K562 (cell line): ENCODE measurements at regions not wholly inside any gene's neighbourhood (a gene's known extent, or its start where the extent isn't known, plus 50 kb on each side); places are given as distances from the start of the nearest gene placed in this dataset.

Source experiments
- BACH1 ChIP-seq: fragments of 200-800 bp; sonication (Bioruptor generic); IDR thresholded peaks from 2 replicates; pipeline ENCODE4 v1.6.1; 2016; ENCODE audit warnings: missing genetic modification characterization, missing compliant biosample characterization
- CREB1 ChIP-seq, 2 experiments: sonication (generic) in 1 of 2; formaldehyde crosslinking in 1 of 2; IDR thresholded peaks; 2 replicates each; pipeline versions ENCODE4 v1.6.1 to v1.8.0; 2012 to 2022; ENCODE audit warnings: inconsistent platforms in 1 of 2, mild to moderate bottlenecking in 1 of 2, missing genetic modification reagents in 1 of 2, moderate library complexity in 1 of 2
- CREM ChIP-seq: IDR thresholded peaks from 2 replicates; pipeline ENCODE4 v1.6.1; 2014; ENCODE audit warnings: antibody characterized with exemption, low read depth
- CTBP1 ChIP-seq: fragments of 450-650 bp; IDR thresholded peaks from 2 replicates; pipeline ENCODE4 v1.6.1; 2016; ENCODE audit warnings: borderline replicate concordance
- DPF2 ChIP-seq: fragments of 450-650 bp; IDR thresholded peaks from 2 replicates; pipeline ENCODE4 v1.6.1; 2016
- GTF2E2 ChIP-seq: fragments of 200-800 bp; sonication (Bioruptor generic); IDR thresholded peaks from 2 replicates; pipeline ENCODE4 v1.6.1; 2016; ENCODE audit warnings: missing genetic modification characterization, missing compliant biosample characterization
- HDAC3 ChIP-seq: fragments of 450-650 bp; IDR thresholded peaks from 2 replicates; pipeline ENCODE4 v1.6.1; 2018; ENCODE audit warnings: borderline replicate concordance, mild to moderate bottlenecking, moderate library complexity; ENCODE audit not compliant: partially characterized antibody
- JUND ChIP-seq, 2 experiments: IDR thresholded peaks; 2 replicates in 1 of 2; 3 replicates in 1 of 2; pipeline ENCODE4 v1.6.1; 2011; ENCODE audit warnings: borderline replicate concordance in 2 of 2, low read depth in 2 of 2, low read length in 2 of 2, improper control_type of control experiment in 1 of 2, missing biosample characterization in 1 of 2, missing genetic modification characterization in 1 of 2, missing genetic modification reagents in 1 of 2
- MEIS2 ChIP-seq: fragments of 450-650 bp; IDR thresholded peaks from 2 replicates; pipeline ENCODE4 v1.6.1; 2014; ENCODE audit warnings: mild to moderate bottlenecking; ENCODE audit not compliant: partially characterized antibody
- NUFIP1 ChIP-seq: fragments of 450-650 bp; IDR thresholded peaks from 2 replicates; pipeline ENCODE4 v1.6.1; 2018; ENCODE audit not compliant: partially characterized antibody
- TGIF2 ChIP-seq: sonication (generic); formaldehyde crosslinking; IDR thresholded peaks from 2 replicates; pipeline ENCODE4 v1.8.1; 2022; ENCODE audit warnings: mild to moderate bottlenecking, missing genetic modification reagents, moderate library complexity
- ZNF316 ChIP-seq: fragments of 450-650 bp; IDR thresholded peaks from 2 replicates; pipeline ENCODE4 v1.6.1; 2016
- TF ChIP-seq, protein P1 (sequence below): fragments of 250-450 bp; sonication (Bioruptor Pico); IDR thresholded peaks from 2 replicates; pipeline ENCODE4 v1.5.0; 2021; ENCODE audit warnings: mild to moderate bottlenecking, borderline replicate concordance
- TF ChIP-seq, protein P2 (sequence below): fragments of 450-650 bp; conservative IDR thresholded peaks from 2 replicates; pipeline ENCODE4 v1.6.1; 2016; ENCODE audit warnings: missing genetic modification characterization, low read depth, mild to moderate bottlenecking, missing compliant biosample characterization, moderate library complexity
- TF ChIP-seq, protein P3 (sequence below), 2 experiments: IDR thresholded peaks in 1 of 2; conservative IDR thresholded peaks in 1 of 2; 2 replicates each; pipeline ENCODE4 v1.6.1; 2016; ENCODE audit warnings: low read depth in 2 of 2, mild to moderate bottlenecking in 1 of 2, missing compliant biosample characterization in 1 of 2, missing genetic modification characterization in 1 of 2, moderate library complexity in 1 of 2
- TF ChIP-seq, protein P4 (sequence below): fragments of 450-650 bp; formaldehyde crosslinking; IDR thresholded peaks from 2 replicates; pipeline ENCODE4 v1.4.0; 2022; ENCODE audit warnings: mild to moderate bottlenecking, moderate library complexity
- TF ChIP-seq, protein P5 (sequence below): fragments of 450-650 bp; formaldehyde crosslinking; IDR thresholded peaks from 2 replicates; pipeline ENCODE4 v1.4.0; 2020; ENCODE audit warnings: mild to moderate bottlenecking, moderate library complexity

DNA sequence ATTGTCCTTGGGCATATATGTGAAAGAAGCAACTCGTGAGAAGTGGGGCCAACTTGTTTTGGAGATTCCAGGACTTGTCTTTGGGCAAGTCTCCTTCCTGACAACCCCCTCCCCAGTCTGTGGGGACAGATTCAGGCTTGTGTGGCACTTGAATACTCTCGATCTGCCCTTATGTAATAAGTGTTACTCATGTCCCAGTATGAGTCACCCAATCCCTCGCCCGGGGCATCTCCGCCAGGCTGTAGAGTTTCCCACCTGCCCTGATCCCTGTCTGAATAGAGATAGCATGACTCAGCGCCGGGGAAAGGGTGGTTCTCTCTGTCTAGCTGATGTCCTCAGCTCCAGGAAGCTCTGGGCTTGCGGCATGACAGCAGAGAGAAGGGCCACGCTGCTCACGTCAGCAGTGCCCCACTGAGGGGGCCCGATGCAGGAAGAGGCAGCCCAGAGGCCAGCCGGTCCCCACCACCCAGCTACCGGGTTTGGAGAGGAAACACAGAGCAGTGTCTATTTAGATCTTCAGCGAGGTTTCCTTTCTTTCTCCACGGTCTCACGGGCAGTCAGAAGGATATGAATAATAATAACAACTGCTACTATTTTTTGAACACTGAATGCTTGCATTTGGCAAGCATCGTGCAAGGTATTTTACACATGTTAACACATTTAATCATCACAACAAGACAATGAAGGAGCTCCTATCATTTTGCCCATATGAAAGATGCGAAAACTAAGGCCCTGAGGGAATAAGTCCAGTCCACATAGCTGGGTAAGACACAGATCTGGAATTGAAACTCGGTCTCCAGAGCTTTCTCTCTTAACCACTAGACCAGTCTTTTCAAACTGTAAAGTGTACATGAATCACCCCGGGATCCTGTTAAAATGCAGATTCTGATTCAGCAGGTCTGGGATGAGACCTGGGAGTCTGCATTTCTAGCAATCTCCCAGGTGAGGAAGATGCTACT lies 426.7 kb upstream of the MAF start (continued):
- TF ChIP-seq, protein P1, sequence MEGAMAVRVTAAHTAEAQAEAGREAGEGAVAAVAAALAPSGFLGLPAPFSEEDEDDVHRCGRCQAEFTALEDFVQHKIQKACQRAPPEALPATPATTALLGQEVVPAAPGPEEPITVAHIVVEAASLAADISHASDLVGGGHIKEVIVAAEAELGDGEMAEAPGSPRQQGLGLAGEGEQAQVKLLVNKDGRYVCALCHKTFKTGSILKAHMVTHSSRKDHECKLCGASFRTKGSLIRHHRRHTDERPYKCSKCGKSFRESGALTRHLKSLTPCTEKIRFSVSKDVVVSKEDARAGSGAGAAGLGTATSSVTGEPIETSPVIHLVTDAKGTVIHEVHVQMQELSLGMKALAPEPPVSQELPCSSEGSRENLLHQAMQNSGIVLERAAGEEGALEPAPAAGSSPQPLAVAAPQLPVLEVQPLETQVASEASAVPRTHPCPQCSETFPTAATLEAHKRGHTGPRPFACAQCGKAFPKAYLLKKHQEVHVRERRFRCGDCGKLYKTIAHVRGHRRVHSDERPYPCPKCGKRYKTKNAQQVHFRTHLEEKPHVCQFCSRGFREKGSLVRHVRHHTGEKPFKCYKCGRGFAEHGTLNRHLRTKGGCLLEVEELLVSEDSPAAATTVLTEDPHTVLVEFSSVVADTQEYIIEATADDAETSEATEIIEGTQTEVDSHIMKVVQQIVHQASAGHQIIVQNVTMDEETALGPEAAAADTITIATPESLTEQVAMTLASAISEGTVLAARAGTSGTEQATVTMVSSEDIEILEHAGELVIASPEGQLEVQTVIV (CRISPR knock-in tag), result no peak
- no peak for TF ChIP-seq NUFIP1
- TF ChIP-seq ZNF316, result peak; percentile 90
- peak; percentile 92 for TF ChIP-seq DPF2
- TF ChIP-seq CREB1 (IDR thresholded peaks at IDR 0.05), result no peak
- peak; percentile 25; the same call in 1 of the 2 replicates for TF ChIP-seq CREB1 (CRISPR knock-in tag; IDR thresholded peaks at IDR 0.05)
- 0 out of 2 replicates have a peak, but pooled peaks have one; percentile 46 for TF ChIP-seq GTF2E2
- TF ChIP-seq, protein P2, sequence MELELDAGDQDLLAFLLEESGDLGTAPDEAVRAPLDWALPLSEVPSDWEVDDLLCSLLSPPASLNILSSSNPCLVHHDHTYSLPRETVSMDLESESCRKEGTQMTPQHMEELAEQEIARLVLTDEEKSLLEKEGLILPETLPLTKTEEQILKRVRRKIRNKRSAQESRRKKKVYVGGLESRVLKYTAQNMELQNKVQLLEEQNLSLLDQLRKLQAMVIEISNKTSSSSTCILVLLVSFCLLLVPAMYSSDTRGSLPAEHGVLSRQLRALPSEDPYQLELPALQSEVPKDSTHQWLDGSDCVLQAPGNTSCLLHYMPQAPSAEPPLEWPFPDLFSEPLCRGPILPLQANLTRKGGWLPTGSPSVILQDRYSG (tag), result peak; percentile 60; the same call in 1 of the 2 replicates
- TF ChIP-seq HDAC3, result peak; percentile 79
- TF ChIP-seq CTBP1, result peak; percentile 98
- TF ChIP-seq TGIF2, result no peak
- peak; percentile 39 for TF ChIP-seq MEIS2
- TF ChIP-seq, protein P3, sequence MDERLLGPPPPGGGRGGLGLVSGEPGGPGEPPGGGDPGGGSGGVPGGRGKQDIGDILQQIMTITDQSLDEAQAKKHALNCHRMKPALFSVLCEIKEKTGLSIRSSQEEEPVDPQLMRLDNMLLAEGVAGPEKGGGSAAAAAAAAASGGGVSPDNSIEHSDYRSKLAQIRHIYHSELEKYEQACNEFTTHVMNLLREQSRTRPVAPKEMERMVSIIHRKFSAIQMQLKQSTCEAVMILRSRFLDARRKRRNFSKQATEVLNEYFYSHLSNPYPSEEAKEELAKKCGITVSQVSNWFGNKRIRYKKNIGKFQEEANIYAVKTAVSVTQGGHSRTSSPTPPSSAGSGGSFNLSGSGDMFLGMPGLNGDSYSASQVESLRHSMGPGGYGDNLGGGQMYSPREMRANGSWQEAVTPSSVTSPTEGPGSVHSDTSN (CRISPR knock-in tag; IDR thresholded peaks at IDR 0.05; ENCODE audit: low read depth), result no peak
- TF ChIP-seq, protein P3 (tag; conservative IDR thresholded peaks at IDR 0.05; ENCODE audit: low read depth), result 0 out of 2 replicates have a peak, but pooled peaks have one; percentile 6
- TF ChIP-seq, protein P4, sequence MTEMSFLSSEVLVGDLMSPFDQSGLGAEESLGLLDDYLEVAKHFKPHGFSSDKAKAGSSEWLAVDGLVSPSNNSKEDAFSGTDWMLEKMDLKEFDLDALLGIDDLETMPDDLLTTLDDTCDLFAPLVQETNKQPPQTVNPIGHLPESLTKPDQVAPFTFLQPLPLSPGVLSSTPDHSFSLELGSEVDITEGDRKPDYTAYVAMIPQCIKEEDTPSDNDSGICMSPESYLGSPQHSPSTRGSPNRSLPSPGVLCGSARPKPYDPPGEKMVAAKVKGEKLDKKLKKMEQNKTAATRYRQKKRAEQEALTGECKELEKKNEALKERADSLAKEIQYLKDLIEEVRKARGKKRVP, result peak; percentile 50; the same call in 1 of the 2 replicates
- TF ChIP-seq CREM, result peak; percentile 87
- TF ChIP-seq, protein P5, sequence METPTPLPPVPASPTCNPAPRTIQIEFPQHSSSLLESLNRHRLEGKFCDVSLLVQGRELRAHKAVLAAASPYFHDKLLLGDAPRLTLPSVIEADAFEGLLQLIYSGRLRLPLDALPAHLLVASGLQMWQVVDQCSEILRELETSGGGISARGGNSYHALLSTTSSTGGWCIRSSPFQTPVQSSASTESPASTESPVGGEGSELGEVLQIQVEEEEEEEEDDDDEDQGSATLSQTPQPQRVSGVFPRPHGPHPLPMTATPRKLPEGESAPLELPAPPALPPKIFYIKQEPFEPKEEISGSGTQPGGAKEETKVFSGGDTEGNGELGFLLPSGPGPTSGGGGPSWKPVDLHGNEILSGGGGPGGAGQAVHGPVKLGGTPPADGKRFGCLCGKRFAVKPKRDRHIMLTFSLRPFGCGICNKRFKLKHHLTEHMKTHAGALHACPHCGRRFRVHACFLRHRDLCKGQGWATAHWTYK (CRISPR knock-in tag), result 0 out of 2 replicates have a peak, but pooled peaks have one; percentile 69
- peak; percentile 98 for TF ChIP-seq JUND (IDR thresholded peaks at IDR 0.05; ENCODE audit: borderline replicate concordance, low read depth, low read length)
- TF ChIP-seq JUND (tag; IDR thresholded peaks at IDR 0.05; ENCODE audit: borderline replicate concordance, low read depth, low read length), result peak; percentile 99
- TF ChIP-seq BACH1, result peak; percentile 93
